ENCODE measurements at regions not wholly inside any gene's neighbourhood (a gene's known extent, or its start where the extent isn't known, plus 50 kb on each side); places are given as distances from the start of the nearest gene placed in this dataset.

- in situ Hi-C loops (cut with HindIII; ENCODE audit: low sequenced_read_pairs) = no loop called here
- TF ChIP-seq, protein P1, sequence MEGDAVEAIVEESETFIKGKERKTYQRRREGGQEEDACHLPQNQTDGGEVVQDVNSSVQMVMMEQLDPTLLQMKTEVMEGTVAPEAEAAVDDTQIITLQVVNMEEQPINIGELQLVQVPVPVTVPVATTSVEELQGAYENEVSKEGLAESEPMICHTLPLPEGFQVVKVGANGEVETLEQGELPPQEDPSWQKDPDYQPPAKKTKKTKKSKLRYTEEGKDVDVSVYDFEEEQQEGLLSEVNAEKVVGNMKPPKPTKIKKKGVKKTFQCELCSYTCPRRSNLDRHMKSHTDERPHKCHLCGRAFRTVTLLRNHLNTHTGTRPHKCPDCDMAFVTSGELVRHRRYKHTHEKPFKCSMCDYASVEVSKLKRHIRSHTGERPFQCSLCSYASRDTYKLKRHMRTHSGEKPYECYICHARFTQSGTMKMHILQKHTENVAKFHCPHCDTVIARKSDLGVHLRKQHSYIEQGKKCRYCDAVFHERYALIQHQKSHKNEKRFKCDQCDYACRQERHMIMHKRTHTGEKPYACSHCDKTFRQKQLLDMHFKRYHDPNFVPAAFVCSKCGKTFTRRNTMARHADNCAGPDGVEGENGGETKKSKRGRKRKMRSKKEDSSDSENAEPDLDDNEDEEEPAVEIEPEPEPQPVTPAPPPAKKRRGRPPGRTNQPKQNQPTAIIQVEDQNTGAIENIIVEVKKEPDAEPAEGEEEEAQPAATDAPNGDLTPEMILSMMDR (IDR thresholded peaks at IDR 0.05; ENCODE audit: low read depth, low read length) = no peak
- no peak overlapping the region for H3K4me3 ChIP-seq (ENCODE audit: low read depth, low read length)
- no peak for DNase-seq (ENCODE audit: low read depth, low spot score)
Measured at GRCh38 chr12:81835783-81836182, 76.6 kb upstream of the PPFIA2 start.

- in situ Hi-C loops (cut with HindIII; ENCODE audit: low sequenced_read_pairs) = no loop called here
- TF ChIP-seq, protein P1 (IDR thresholded peaks at IDR 0.05; ENCODE audit: low read depth, low read length) = no peak
- H3K4me3 ChIP-seq (ENCODE audit: low read depth, low read length) = no peak overlapping the region
- DNase-seq (ENCODE audit: low read depth, low spot score) = peak; percentile 81
Measured at GRCh38 chr12:81819991-81820633, 61.0 kb upstream of the PPFIA2 start.

GRCh38 chr12:81815611-81816010, 56.5 kb upstream of the PPFIA2 start:
- in situ Hi-C loops (cut with HindIII; ENCODE audit: low sequenced_read_pairs) = no loop called here
- TF ChIP-seq, protein P1 (IDR thresholded peaks at IDR 0.05; ENCODE audit: low read depth, low read length) = no peak
- H3K4me3 ChIP-seq (ENCODE audit: low read depth, low read length) = no peak overlapping the region
- DNase-seq (ENCODE audit: low read depth, low spot score) = peak; percentile 21

GRCh38 chr12:81811778-81812125, 52.6 kb upstream of the PPFIA2 start:
- in situ Hi-C loops (cut with HindIII; ENCODE audit: low sequenced_read_pairs) = no loop called here
- no peak for DNase-seq (ENCODE audit: low read depth, low spot score)
- TF ChIP-seq, protein P1 (IDR thresholded peaks at IDR 0.05; ENCODE audit: low read depth, low read length) = no peak
- no peak overlapping the region for H3K4me3 ChIP-seq (ENCODE audit: low read depth, low read length)

- DNase-seq (ENCODE audit: low read depth, low spot score) = peak; percentile 78
Measured at GRCh38 chr12:81811061-81811777, 52.1 kb upstream of the PPFIA2 start.

DNA sequence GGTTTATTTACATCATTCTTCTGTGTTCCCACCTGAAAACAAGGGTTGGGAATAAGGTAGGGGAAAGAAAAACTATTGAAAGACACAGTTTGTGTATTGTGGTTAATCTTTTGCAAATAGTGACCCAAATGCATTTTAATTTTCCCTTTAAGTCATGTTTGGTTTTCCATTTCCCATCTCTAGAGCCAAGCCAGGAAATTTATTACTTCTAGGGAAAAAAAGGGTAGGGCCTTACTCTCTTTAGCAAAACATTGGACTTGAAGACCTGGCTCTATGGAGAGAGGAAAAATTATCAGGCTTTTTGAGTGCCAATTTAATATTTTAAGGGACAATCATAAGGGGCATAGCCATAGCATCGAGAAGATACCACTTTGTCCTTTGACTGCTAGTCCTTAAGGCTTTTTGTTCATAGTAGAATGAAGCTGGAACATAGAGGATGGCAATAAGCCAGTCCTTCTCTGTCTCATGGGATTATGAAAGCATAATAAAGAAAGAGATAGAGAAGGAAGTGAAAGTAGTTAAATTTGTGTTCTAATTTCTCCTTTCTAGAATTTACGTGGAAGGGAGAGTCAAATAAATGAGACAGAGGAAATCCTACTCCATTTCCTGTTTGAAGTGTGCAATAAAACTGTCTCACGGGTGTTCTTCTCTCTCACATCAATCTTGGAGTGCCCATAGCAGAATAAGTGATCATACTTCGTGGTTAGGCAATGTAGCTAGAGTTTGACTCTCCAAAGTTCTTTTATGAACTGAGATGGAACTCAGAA, 50.9 kb upstream of the PPFIA2 start:
- no peak overlapping the region for H3K4me3 ChIP-seq (ENCODE audit: low read depth, low read length)
- TF ChIP-seq, protein P1 (IDR thresholded peaks at IDR 0.05; ENCODE audit: low read depth, low read length) = no peak
- in situ Hi-C loops (cut with HindIII; ENCODE audit: low sequenced_read_pairs) = no loop called here
- peak; percentile 39 for DNase-seq (ENCODE audit: low read depth, low spot score)

More at GRCh38 chr12:81811061-81811777, 52.1 kb upstream of the PPFIA2 start:
- in situ Hi-C loops (cut with HindIII; ENCODE audit: low sequenced_read_pairs) = no loop called here
- TF ChIP-seq, protein P1 (IDR thresholded peaks at IDR 0.05; ENCODE audit: low read depth, low read length) = no peak
- no peak overlapping the region for H3K4me3 ChIP-seq (ENCODE audit: low read depth, low read length)
